ENCODE measurements at regions not wholly inside any gene's neighbourhood (a gene's known extent, or its start where the extent isn't known, plus 50 kb on each side); places are given as distances from the start of the nearest gene placed in this dataset.
A peak's percentile ranks its signal among the peaks of the same experiment; 100 is the strongest.

GRCh38 chr2:239605976-239606375, 205.2 kb upstream of the HDAC4 start:
- DNase-seq: peak in 2 of 3 donors; percentile 7 to 37

GRCh38 chr2:239605409-239605808, 204.6 kb upstream of the HDAC4 start:
- no peak for DNase-seq

- no peak for DNase-seq
These were observed 204.0 kb upstream of the HDAC4 start for GRCh38 chr2:239604861-239605260.

GRCh38 chr2:239603411-239604356, 202.9 kb upstream of the HDAC4 start:
- no peak for DNase-seq

- no peak for DNase-seq
These were observed 201.8 kb upstream of the HDAC4 start for GRCh38 chr2:239602290-239603282.

- no peak for DNase-seq
These were observed 201.1 kb upstream of the HDAC4 start for GRCh38 chr2:239601880-239602279.

GRCh38 chr2:239601201-239601851, 200.5 kb upstream of the HDAC4 start:
- no peak for DNase-seq

- DNase-seq: no peak
These were observed 199.8 kb upstream of the HDAC4 start for GRCh38 chr2:239600650-239601049.

- DNase-seq: no peak
These were observed 199.3 kb upstream of the HDAC4 start for GRCh38 chr2:239600001-239600593.

GRCh38 chr2:239599299-239599698, 198.5 kb upstream of the HDAC4 start:
- DNase-seq: no peak

GRCh38 chr2:239598732-239599090, 197.9 kb upstream of the HDAC4 start:
- DNase-seq: no peak

- DNase-seq: no peak
These were observed 197.4 kb upstream of the HDAC4 start for GRCh38 chr2:239598011-239598731.

- DNase-seq: no peak
These were observed 196.4 kb upstream of the HDAC4 start for GRCh38 chr2:239597216-239597615.

GRCh38 chr2:239596792-239597191, 196.0 kb upstream of the HDAC4 start:
- no peak for DNase-seq

- peak in 1 of 3 donors; percentile 56 for DNase-seq
These were observed 195.4 kb upstream of the HDAC4 start for GRCh38 chr2:239596253-239596652.

- DNase-seq: no peak
These were observed 194.9 kb upstream of the HDAC4 start for GRCh38 chr2:239595726-239596125.

- DNase-seq: no peak
These were observed 194.2 kb upstream of the HDAC4 start for GRCh38 chr2:239594772-239595608.

- DNase-seq: no peak
These were observed 193.4 kb upstream of the HDAC4 start for GRCh38 chr2:239594019-239594771.

GRCh38 chr2:239593455-239593854, 192.6 kb upstream of the HDAC4 start:
- DNase-seq: no peak

Data from muscle of back (tissue), 3 donors.